ENCODE measurements at regions not wholly inside any gene's neighbourhood (a gene's known extent, or its start where the extent isn't known, plus 50 kb on each side); places are given as distances from the start of the nearest gene placed in this dataset.
"Not testable (repeated sequence)": the region's sequence is repeated elsewhere in the genome, so short reads cannot be mapped to it uniquely, and the experiment has no call there.

GRCh38 chr18:59971871-59972428 is 72.2 kb downstream of the PMAIP1 start:
- POLR2A ChIA-PET (ENCODE audit: low non-redundant PET): no interaction called here

GRCh38 chr18:59971144-59971543 is 71.3 kb downstream of the PMAIP1 start:
- CTCF ChIA-PET; POLR2A ChIA-PET (ENCODE audit: low non-redundant PET); DNase-seq (ENCODE audit: low spot score); H3K27ac ChIP-seq: not testable (repeated sequence)

More at GRCh38 chr18:59971871-59972428, 72.2 kb downstream of the PMAIP1 start:
- CTCF ChIA-PET: no interaction called here
- H3K27ac ChIP-seq: no peak overlapping the region
- no peak for TF ChIP-seq CTCF (conservative IDR thresholded peaks at IDR 0.05; ENCODE audit: low read depth)
- DNase-seq (ENCODE audit: low spot score): no peak

- H3K27ac ChIP-seq; CTCF ChIA-PET; DNase-seq (ENCODE audit: low spot score); POLR2A ChIA-PET (ENCODE audit: low non-redundant PET): not testable (repeated sequence)
Measured at GRCh38 chr18:59969477-59970028, 69.8 kb downstream of the PMAIP1 start.

- CTCF ChIA-PET: no interaction called here
- H3K27ac ChIP-seq: no peak overlapping the region
- POLR2A ChIA-PET (ENCODE audit: low non-redundant PET): no interaction called here
- DNase-seq (ENCODE audit: low spot score): no peak
- TF ChIP-seq CTCF (conservative IDR thresholded peaks at IDR 0.05; ENCODE audit: low read depth): no peak
Measured at GRCh38 chr18:59968583-59968982, 68.8 kb downstream of the PMAIP1 start.

GRCh38 chr18:59967878-59968277 is 68.1 kb downstream of the PMAIP1 start:
- TF ChIP-seq CTCF (conservative IDR thresholded peaks at IDR 0.05; ENCODE audit: low read depth): no peak
- no peak for DNase-seq (ENCODE audit: low spot score)
- CTCF ChIA-PET: interaction anchor here (0.7 kb wide), 1 partner anchor 14 kb away, joined by 4 read pairs; no protein-coding TSS in a partner anchor
- POLR2A ChIA-PET (ENCODE audit: low non-redundant PET): no interaction called here
- no peak overlapping the region for H3K27ac ChIP-seq

- POLR2A ChIA-PET (ENCODE audit: low non-redundant PET): no interaction called here
- DNase-seq (ENCODE audit: low spot score): no peak
- no peak for TF ChIP-seq CTCF (conservative IDR thresholded peaks at IDR 0.05; ENCODE audit: low read depth)
- no peak overlapping the region for H3K27ac ChIP-seq
- CTCF ChIA-PET: interaction anchor here (0.6 kb wide), 1 partner anchor 65 kb away, joined by 3 read pairs; no protein-coding TSS in a partner anchor
Measured at GRCh38 chr18:59966913-59967312, 67.1 kb downstream of the PMAIP1 start.

GRCh38 chr18:59963229-59963628 is 63.4 kb downstream of the PMAIP1 start:
- no peak overlapping the region for H3K27ac ChIP-seq
- no peak for DNase-seq (ENCODE audit: low spot score)
- ChIA-PET POLR2A (ENCODE audit: low non-redundant PET) (no interaction called here), CTCF (no interaction called here)
- TF ChIP-seq CTCF (conservative IDR thresholded peaks at IDR 0.05; ENCODE audit: low read depth): no peak

GRCh38 chr18:59961070-59961469 is 61.3 kb downstream of the PMAIP1 start:
- POLR2A ChIA-PET (ENCODE audit: low non-redundant PET): no interaction called here
- no peak overlapping the region for H3K27ac ChIP-seq
- no peak for TF ChIP-seq CTCF (conservative IDR thresholded peaks at IDR 0.05; ENCODE audit: low read depth)
- no peak for DNase-seq (ENCODE audit: low spot score)
- CTCF ChIA-PET: no interaction called here

Measured in RWPE1 (cell line).